GM12878 (cell line): ENCODE measurements at regions not wholly inside any gene's neighbourhood (a gene's known extent, or its start where the extent isn't known, plus 50 kb on each side); places are given as distances from the start of the nearest gene placed in this dataset.

Source experiments
- ATAC-seq: fragments of 200-7000 bp; cut with Tn5 transposase; 3 replicates; pipeline ENCODE4 v1.9.1; 2020; ENCODE audit warnings: mild to moderate bottlenecking, moderate library complexity
- BruUV-seq: library from RNA; stranded (reverse); fragments of 400-500 nt; replicated peaks from 2 replicates; lab custom pipeline; 2021; lab: Mats Ljungman, UMichigan
- CTCF ChIA-PET: fragments of 300-600 bp; sonication (Branson Sonifier 250); formaldehyde crosslinking; extraction: SDS; loops from one replicate; lab custom pipeline; 2021; ENCODE audit warnings: inconsistent platforms; lab: Yijun Ruan, JAX
- POLR2A ChIA-PET: fragments of 350-600 bp; formaldehyde crosslinking; extraction: SDS; loops from one replicate; lab custom pipeline; 2021; ENCODE audit warnings: inconsistent platforms; lab: Charles Lee
- RAD21 ChIA-PET: fragments of 300-600 bp; sonication (Branson Sonifier 250); formaldehyde crosslinking; loops from one replicate; lab custom pipeline; 2023; ENCODE audit warnings: antibody characterized with exemption; ENCODE audit not compliant: unreplicated experiment; lab: Charles Lee
- SMC1A ChIA-PET: fragments of 300-600 bp; sonication (Branson Sonifier 250); formaldehyde crosslinking; loops from one replicate; lab custom pipeline; 2023; ENCODE audit not compliant: unreplicated experiment, uncharacterized antibody; lab: Charles Lee
- DNase-seq: peaks from one replicate; pipeline ENCODE4 v3.0.0-alpha.2; 2011; ENCODE audit warnings: low read depth, low spot score
- FAIRE-seq: peaks from 3 replicates; lab custom pipeline; 2011; peaks lifted over from hg19 to GRCh38; lab: Jason Lieb, UNC
- H2AFZ ChIP-seq: 2 replicates; pipeline ENCODE4 v1.6.0; 2011; ENCODE audit warnings: low read depth, low read length, control low read depth; ENCODE audit not compliant: control insufficient read depth
- H3K27ac ChIP-seq: 2 replicates; pipeline ENCODE4 v1.5.1; 2011; ENCODE audit warnings: control low read depth; ENCODE audit not compliant: control insufficient read depth, insufficient read depth
- H3K27me3 ChIP-seq, 2 experiments: replicated peaks in 1 of 2; 2 replicates each; pipeline versions ENCODE4 v1.6.0 to v1.6.1; 2011; ENCODE audit warnings: low read length in 1 of 2; ENCODE audit not compliant: control insufficient read depth in 2 of 2, insufficient read depth in 2 of 2
- H3K36me3 ChIP-seq, 2 experiments: 2 replicates each; pipeline ENCODE4 v1.5.1; 2011; ENCODE audit warnings: low read length in 1 of 2; ENCODE audit not compliant: control insufficient read depth in 2 of 2, insufficient read depth in 2 of 2
- H3K4me1 ChIP-seq: 2 replicates; pipeline ENCODE4 v1.6.1; 2011; ENCODE audit warnings: mild to moderate bottlenecking, low read length, moderate library complexity, mixed read lengths; ENCODE audit not compliant: control insufficient read depth, insufficient read depth
- H3K4me2 ChIP-seq: 2 replicates; pipeline ENCODE4 v1.6.0; 2011; ENCODE audit warnings: control low read depth; ENCODE audit not compliant: control insufficient read depth, insufficient read depth
- H3K4me3 ChIP-seq: fragments of 200-600 bp; sonication (generic); 2 replicates; pipeline ENCODE4 v1.5.1; 2016
- H3K79me2 ChIP-seq: 2 replicates; pipeline ENCODE4 v1.6.0; 2011; ENCODE audit warnings: low read length; ENCODE audit not compliant: control insufficient read depth, insufficient read depth
- H3K9ac ChIP-seq: 2 replicates; pipeline ENCODE4 v1.8.0; 2011; ENCODE audit warnings: low read length, control low read depth, mixed read lengths; ENCODE audit not compliant: control insufficient read depth, insufficient read depth
- H3K9me3 ChIP-seq: replicated peaks from 3 replicates; pipeline ENCODE4 v1.5.1; 2011; ENCODE audit warnings: mild to moderate bottlenecking, low read length; ENCODE audit not compliant: control insufficient read depth, insufficient read depth
- H4K20me1 ChIP-seq: 2 replicates; pipeline ENCODE4 v1.6.0; 2011; ENCODE audit not compliant: control insufficient read depth, insufficient read depth
- ASH2L ChIP-seq: fragments of 300-600, 200-600 bp; sonication (generic); IDR thresholded peaks from 2 replicates; pipeline ENCODE4 v1.6.1; 2017; ENCODE audit warnings: low read depth, mild to moderate bottlenecking, borderline replicate concordance
- ATF3 ChIP-seq: IDR thresholded peaks from 2 replicates; pipeline ENCODE4 v1.6.1; 2011; ENCODE audit warnings: low read depth, mild to moderate bottlenecking, low read length, moderate library complexity, borderline replicate concordance; ENCODE audit errors: extremely low read depth
- BHLHE40 ChIP-seq, 2 experiments: fragments of 450-650 bp in 1 of 2; IDR thresholded peaks; 2 replicates each; pipeline ENCODE4 v1.6.1; 2011 to 2017; ENCODE audit warnings: low read depth in 2 of 2, borderline replicate concordance in 1 of 2, improper control_type of control experiment in 1 of 2, low read length in 1 of 2, mild to moderate bottlenecking in 1 of 2
- CHD2 ChIP-seq: IDR thresholded peaks from 2 replicates; pipeline ENCODE4 v1.6.1; 2011; ENCODE audit warnings: low read depth, low read length, improper control_type of control experiment, borderline replicate concordance
- MXI1 ChIP-seq: fragments of 150-350 bp; IDR thresholded peaks from 2 replicates; pipeline ENCODE4 v1.6.1; 2011; ENCODE audit warnings: low read depth, mild to moderate bottlenecking, inconsistent platforms, low read length, improper control_type of control experiment
- POLR2AphosphoS2 ChIP-seq: IDR thresholded peaks from 2 replicates; pipeline ENCODE4 v1.6.1; 2011; ENCODE audit warnings: low read depth, mild to moderate bottlenecking, low read length, improper control_type of control experiment, moderate library complexity
- REST ChIP-seq: IDR thresholded peaks from 2 replicates; pipeline ENCODE4 v1.6.1; 2012; ENCODE audit warnings: mild to moderate bottlenecking, low read depth, low read length
- SP1 ChIP-seq: IDR thresholded peaks from one replicate; pipeline ENCODE4 v1.6.1; 2011; ENCODE audit warnings: low read depth, low read length
- SPI1 ChIP-seq: IDR thresholded peaks from 2 replicates; pipeline ENCODE4 v1.6.1; 2011; ENCODE audit warnings: low read depth, mild to moderate bottlenecking, low read length, moderate library complexity, borderline replicate concordance; ENCODE audit not compliant: insufficient read depth
- USF1 ChIP-seq: IDR thresholded peaks from 2 replicates; pipeline ENCODE4 v1.6.1; 2011; ENCODE audit warnings: borderline replicate concordance, low read depth, mild to moderate bottlenecking, moderate library complexity, mixed read lengths, low read length; ENCODE audit not compliant: insufficient read depth; ENCODE audit errors: extremely low read length
- ZSCAN29 ChIP-seq: fragments of 450-650 bp; IDR thresholded peaks from 2 replicates; pipeline ENCODE4 v1.6.1; 2017; ENCODE audit warnings: mild to moderate bottlenecking, moderate library complexity
- WGBS: methylation state at CpG from one replicate; pipeline ENCODE4 v1.1.6; 2016; ENCODE audit warnings: low lambda C conversion rate; ENCODE audit not compliant: insufficient replicate concordance, insufficient coverage; ENCODE audit errors: missing lambda C conversion rate; 5-methylcytosine and 5-hydroxymethylcytosine counted together
- in situ Hi-C: fragments of 300-500 bp; cut with MboI; formaldehyde crosslinking; loops from 9 replicates; pipeline ENCODE4 v1.14.3; 2018; ENCODE audit warnings: mixed read lengths
- intact Hi-C: fragments of 100-400 bp; cut with micrococcal nuclease; formaldehyde crosslinking; loops from one replicate; pipeline ENCODE4 v1.14.2; 2022; ENCODE audit not compliant: unreplicated experiment

GRCh38 chr10:44478876-44479705 is 94.2 kb upstream of the CXCL12 start:
- in situ Hi-C loops, result no loop called here
- 29% methylated on average over 8 of the region's 8 CpGs for WGBS
- Histone ChIP-seq H3K27me3 (no peaks in the 10 kb centered on the region), H2AFZ (no peak overlapping the region), H3K36me3 (no peaks in the 10 kb centered on the region), H3K79me2 (no peaks in the 10 kb centered on the region), H3K27ac (no peak overlapping the region), H3K9ac (no peak overlapping the region), H3K9me3 (no peaks in the 10 kb centered on the region; the same call in 2 of the 3 replicates), H3K4me2 (no peak overlapping the region), H3K4me1 (no peaks in the 10 kb centered on the region), H4K20me1 (no peaks in the 10 kb centered on the region), H3K4me3 (no peak overlapping the region)
- ChIA-PET SMC1A (no interaction called here), RAD21 (no interaction called here), POLR2A (no interaction called here), CTCF (no interaction called here)
- intact Hi-C loops, result no loop called here
- ATAC-seq (no peak), FAIRE-seq (no peak), DNase-seq (no peak)
- TF ChIP-seq CHD2 (no peak), SPI1 (peak; percentile 40; the same call in 1 of the 2 replicates)
- BruUV-seq, result no TSS peak

GRCh38 chr10:44492678-44493077 is 107.8 kb upstream of the CXCL12 start:
- CTCF ChIA-PET, result no interaction called here
- POLR2A ChIA-PET, result no interaction called here
- H3K79me2 ChIP-seq, result no peaks in the 10 kb centered on the region
- H3K4me3 ChIP-seq, result no peak overlapping the region
- no peak overlapping the region for H3K27ac ChIP-seq
- no peak for FAIRE-seq
- SMC1A ChIA-PET, result no interaction called here
- DNase-seq, result no peak
- H3K27me3 ChIP-seq, result no peaks in the 10 kb centered on the region
- no peak for ATAC-seq
- H3K9ac ChIP-seq, result no peak overlapping the region
- in situ Hi-C loops (no loop called here), intact Hi-C loops (no loop called here)
- no peaks in the 10 kb centered on the region for H4K20me1 ChIP-seq
- no peak overlapping the region for H3K4me2 ChIP-seq
- H3K36me3 ChIP-seq, result no peaks in the 10 kb centered on the region
- BruUV-seq, result no TSS peak
- no peaks in the 10 kb centered on the region for H3K9me3 ChIP-seq
- WGBS, result 19% methylated on average over 3 of the region's 3 CpGs
- no peaks in the 10 kb centered on the region for H3K4me1 ChIP-seq
- RAD21 ChIA-PET, result interaction anchor here (0.6 kb wide), 1 partner anchor 1453 kb away, joined by 3 read pairs; no protein-coding TSS in a partner anchor
- no peak overlapping the region for H2AFZ ChIP-seq
- no peak for TF ChIP-seq MXI1
- TF ChIP-seq ASH2L, result no peak
- TF ChIP-seq REST, result no peak
- no peak for TF ChIP-seq BHLHE40 (IDR thresholded peaks at IDR 0.05; ENCODE audit: borderline replicate concordance in 1 of 2, low read depth in 2 of 2, low read length in 1 of 2)
- TF ChIP-seq ZSCAN29, result no peak
- TF ChIP-seq POLR2AphosphoS2, result no peak
- TF ChIP-seq USF1, result no peak
- no peak for TF ChIP-seq SP1
- TF ChIP-seq ATF3, result no peak
